Muscle of leg (tissue), 3 donors: ENCODE measurements at regions not wholly inside any gene's neighbourhood (a gene's known extent, or its start where the extent isn't known, plus 50 kb on each side); places are given as distances from the start of the nearest gene placed in this dataset.

Experiments
- DNase-seq: peaks from one replicate; pipeline ENCODE4 v3.0.0; 2013
- H3K27ac ChIP-seq: one replicate; pipeline ENCODE4 v1.5.1; 2013; ENCODE audit warnings: mild to moderate bottlenecking, low read length, control low read depth
- H3K27me3 ChIP-seq: one replicate; pipeline ENCODE4 v1.6.1; 2013; ENCODE audit warnings: low read length; ENCODE audit not compliant: control insufficient read depth, insufficient read depth
- H3K36me3 ChIP-seq: one replicate; pipeline ENCODE4 v1.6.1; 2013; ENCODE audit warnings: low read length; ENCODE audit not compliant: control insufficient read depth, insufficient read depth
- H3K4me1 ChIP-seq: one replicate; pipeline ENCODE4 v1.6.1; 2013; ENCODE audit warnings: low read length; ENCODE audit not compliant: control insufficient read depth, insufficient read depth
- H3K4me3 ChIP-seq: one replicate; pipeline ENCODE4 v1.5.1; 2013; ENCODE audit warnings: low read length, control low read depth
- H3K9me3 ChIP-seq: replicated peaks from 2 replicates; pipeline ENCODE4 v1.6.1; 2013; ENCODE audit warnings: low read depth, low read length; ENCODE audit not compliant: control insufficient read depth
- WGBS: methylation state at CpG from one replicate; pipeline ENCODE4 v1.1.5; 2013; ENCODE audit warnings: missing lambda C conversion rate; ENCODE audit not compliant: insufficient coverage; 5-methylcytosine and 5-hydroxymethylcytosine counted together

DNA sequence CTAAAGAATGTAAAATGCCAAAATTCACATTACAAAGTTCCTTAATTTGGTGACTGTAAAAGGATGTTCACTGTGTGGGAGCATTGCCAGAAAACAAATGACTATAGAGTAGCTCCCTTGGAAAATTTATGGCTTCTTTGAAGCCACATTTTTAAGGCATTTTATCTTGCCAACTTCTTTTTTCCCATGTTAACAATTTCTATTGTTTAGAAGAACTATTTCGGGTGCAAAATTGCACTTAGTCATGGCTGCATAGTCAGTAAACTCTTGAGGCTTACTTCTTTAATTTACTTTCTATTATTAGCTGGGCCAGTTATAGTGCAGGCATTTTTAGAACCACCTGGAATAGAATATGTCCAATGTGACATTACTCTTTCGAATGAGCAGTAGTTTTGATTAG, 515.3 kb downstream of the JRKL start:
- peak; percentile 1 for DNase-seq
- Histone ChIP-seq H3K27me3 (no peaks in the 10 kb centered on the region), H3K4me3 (no peak overlapping the region), H3K27ac (no peak overlapping the region), H3K9me3 (no peaks in the 10 kb centered on the region), H3K4me1 (no peaks in the 10 kb centered on the region), H3K36me3 (no peaks in the 10 kb centered on the region)
- no CpG with 5 or more reads among the region's 2 CpGs for WGBS

DNA sequence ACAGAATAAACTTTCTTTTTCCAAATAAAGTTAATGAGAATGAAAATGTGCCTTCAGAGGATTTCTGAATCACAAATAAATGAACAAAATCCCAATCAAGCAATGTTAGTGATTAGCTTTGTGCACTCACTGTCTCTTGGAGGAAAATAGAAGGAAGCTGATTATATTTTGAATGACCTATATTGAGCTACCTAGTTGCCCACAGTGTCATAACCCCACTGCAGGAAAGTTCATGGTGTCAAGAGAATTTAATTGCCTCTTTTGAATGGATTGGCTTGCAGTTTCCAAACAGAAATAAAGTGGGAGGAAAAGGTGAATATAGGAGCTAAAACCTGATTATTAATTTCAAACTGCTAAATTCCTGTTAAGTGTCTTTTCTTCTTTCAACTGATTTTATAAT, 515.9 kb downstream of the JRKL start:
- no peaks in the 10 kb centered on the region for H3K9me3 ChIP-seq
- DNase-seq = no peak
- no peaks in the 10 kb centered on the region for H3K27me3 ChIP-seq
- no peaks in the 10 kb centered on the region for H3K36me3 ChIP-seq
- no peak overlapping the region for H3K4me3 ChIP-seq
- H3K4me1 ChIP-seq = no peaks in the 10 kb centered on the region
- H3K27ac ChIP-seq = no peak overlapping the region

DNA sequence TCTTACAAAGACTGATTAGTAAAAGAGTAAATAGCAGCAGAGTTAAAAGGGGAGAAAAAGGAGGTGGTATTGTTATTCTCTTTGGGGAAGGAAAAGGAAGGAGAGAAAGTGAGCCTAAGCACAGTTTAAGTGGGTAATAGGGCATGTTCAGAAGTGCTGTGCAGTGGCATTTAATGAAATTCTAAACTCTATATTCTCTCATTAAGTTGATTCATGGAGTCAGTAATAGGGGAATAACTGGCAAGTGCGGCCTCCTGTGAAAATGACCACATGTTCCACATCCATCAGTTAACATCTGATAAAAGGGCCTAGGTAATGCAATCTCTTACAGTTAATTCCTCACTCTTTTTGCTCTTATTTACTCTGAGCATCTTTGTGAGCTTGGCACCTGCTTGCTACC, 516.7 kb downstream of the JRKL start:
- WGBS = no CpG with 5 or more reads among the region's 1 CpG
- H3K27ac ChIP-seq = no peak overlapping the region
- H3K27me3 ChIP-seq = no peaks in the 10 kb centered on the region
- no peak overlapping the region for H3K4me3 ChIP-seq
- DNase-seq = no peak
- H3K9me3 ChIP-seq = no peaks in the 10 kb centered on the region
- H3K4me1 ChIP-seq = no peaks in the 10 kb centered on the region
- H3K36me3 ChIP-seq = no peaks in the 10 kb centered on the region

GRCh38 chr11:96925862-96926261, 536.0 kb downstream of the JRKL start:
- Histone ChIP-seq H3K4me1 (no peaks in the 10 kb centered on the region), H3K27me3 (no peaks in the 10 kb centered on the region), H3K27ac (no peak overlapping the region), H3K9me3 (no peaks in the 10 kb centered on the region), H3K4me3 (no peak overlapping the region), H3K36me3 (no peaks in the 10 kb centered on the region)
- DNase-seq = no peak

DNA sequence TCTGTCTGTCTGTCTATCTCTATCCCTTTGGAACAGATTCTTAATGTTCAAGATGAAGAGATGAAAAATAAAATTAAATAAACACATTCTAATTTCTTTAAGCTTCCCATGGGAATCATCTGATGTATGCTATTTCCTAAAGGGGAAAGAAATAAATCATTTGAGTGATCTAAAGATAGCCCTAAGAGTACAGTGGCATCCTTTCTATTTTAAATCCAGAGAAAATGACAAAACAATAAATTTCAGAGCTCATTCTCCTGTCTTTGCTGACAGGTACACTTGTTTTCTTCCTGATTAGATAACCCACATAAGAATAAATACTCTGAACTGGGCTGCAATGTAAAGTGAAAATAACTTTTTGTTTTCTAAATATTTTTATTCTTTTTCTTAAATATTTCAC, 550.4 kb downstream of the JRKL start:
- no peaks in the 10 kb centered on the region for H3K36me3 ChIP-seq
- DNase-seq = no peak
- H3K4me3 ChIP-seq = no peak overlapping the region
- H3K9me3 ChIP-seq = no peaks in the 10 kb centered on the region
- no peaks in the 10 kb centered on the region for H3K27me3 ChIP-seq
- H3K27ac ChIP-seq = no peak overlapping the region
- H3K4me1 ChIP-seq = no peaks in the 10 kb centered on the region

DNA sequence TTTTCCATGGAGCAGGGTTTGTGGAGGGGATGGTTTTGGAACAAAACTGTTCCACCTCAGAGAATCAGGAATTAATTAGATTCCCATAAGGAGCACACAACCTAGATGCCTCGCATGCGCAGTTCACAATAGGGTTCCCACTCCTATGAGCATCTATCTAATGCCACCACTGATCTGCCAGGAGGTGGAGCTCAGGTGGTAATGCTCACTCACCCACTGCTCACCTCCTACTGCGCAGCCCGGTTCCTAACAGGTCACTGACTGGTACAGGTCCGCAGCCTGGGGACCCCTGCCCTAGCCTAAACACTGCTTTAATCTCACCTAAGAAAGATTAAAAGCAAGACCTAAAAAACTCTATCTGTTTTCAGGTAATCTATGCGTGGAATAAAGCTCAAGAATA, 553.0 kb downstream of the JRKL start:
- Histone ChIP-seq H3K27me3 (no peaks in the 10 kb centered on the region), H3K9me3 (no peaks in the 10 kb centered on the region), H3K4me1 (no peaks in the 10 kb centered on the region), H3K4me3 (no peak overlapping the region), H3K27ac (no peak overlapping the region), H3K36me3 (no peaks in the 10 kb centered on the region)
- DNase-seq = no peak
- WGBS = 70% methylated on average over 4 of the region's 6 CpGs

- H3K4me3 ChIP-seq = no peak overlapping the region
- no peaks in the 10 kb centered on the region for H3K27me3 ChIP-seq
- WGBS = no CpG with 5 or more reads among the region's 1 CpG
- H3K36me3 ChIP-seq = no peaks in the 10 kb centered on the region
- no peaks in the 10 kb centered on the region for H3K4me1 ChIP-seq
- no peaks in the 10 kb centered on the region for H3K9me3 ChIP-seq
- H3K27ac ChIP-seq = no peak overlapping the region
- DNase-seq = no peak
These were observed 554.2 kb downstream of the JRKL start for GRCh38 chr11:96943970-96944369.

DNA sequence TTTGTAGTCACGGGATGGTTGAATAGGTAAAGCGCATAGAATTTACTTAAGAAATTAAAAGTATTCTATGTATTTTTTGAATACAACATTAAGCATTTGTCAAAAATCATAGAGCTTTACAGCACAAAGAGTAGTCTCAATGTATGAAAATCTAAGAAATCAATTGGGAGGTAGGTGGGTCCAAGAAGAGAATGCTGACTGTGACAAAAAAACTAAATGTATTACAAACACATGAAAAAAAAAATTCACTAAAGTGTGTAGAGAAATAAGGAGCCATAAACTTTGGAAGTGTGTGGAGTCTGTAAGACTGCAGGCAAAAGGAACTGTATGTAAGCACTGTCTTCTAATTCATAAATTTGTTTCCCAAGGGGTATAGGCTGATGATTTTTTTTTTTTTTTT, 558.3 kb downstream of the JRKL start:
- WGBS = no CpG with 5 or more reads among the region's 2 CpGs
- no peak overlapping the region for H3K4me3 ChIP-seq
- no peak overlapping the region for H3K27ac ChIP-seq
- H3K4me1 ChIP-seq = no peaks in the 10 kb centered on the region
- no peaks in the 10 kb centered on the region for H3K27me3 ChIP-seq
- no peak for DNase-seq
- H3K36me3 ChIP-seq = no peaks in the 10 kb centered on the region
- no peaks in the 10 kb centered on the region for H3K9me3 ChIP-seq

DNA sequence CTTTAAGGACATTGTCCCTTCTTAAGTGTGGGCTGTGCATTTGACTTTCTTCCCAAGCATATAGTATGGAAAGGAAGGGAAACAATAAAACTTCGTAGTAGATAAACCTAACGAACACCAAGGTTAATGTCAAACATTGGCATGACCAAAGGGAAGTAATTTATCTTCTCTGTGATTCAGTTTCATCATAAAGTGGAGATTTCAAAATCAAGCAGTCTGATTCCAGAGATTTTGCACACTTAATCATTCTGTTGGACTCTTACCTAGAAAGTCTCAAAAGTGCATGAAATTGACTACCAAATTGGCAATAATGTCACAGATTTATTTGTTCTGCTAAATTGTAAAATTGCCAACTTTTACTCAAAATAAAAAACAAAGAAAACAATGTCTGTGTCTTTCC, 559.7 kb downstream of the JRKL start:
- Histone ChIP-seq H3K27ac (no peak overlapping the region), H3K36me3 (no peaks in the 10 kb centered on the region), H3K27me3 (no peaks in the 10 kb centered on the region), H3K9me3 (no peaks in the 10 kb centered on the region), H3K4me3 (no peak overlapping the region), H3K4me1 (no peaks in the 10 kb centered on the region)
- peak; percentile 3 for DNase-seq
- WGBS = no CpG with 5 or more reads among the region's 2 CpGs

GRCh38 chr11:96954587-96955242, 564.9 kb downstream of the JRKL start:
- 75% methylated on average over 1 of the region's 4 CpGs for WGBS
- no peaks in the 10 kb centered on the region for H3K27me3 ChIP-seq
- H3K27ac ChIP-seq = no peak overlapping the region
- no peaks in the 10 kb centered on the region for H3K36me3 ChIP-seq
- no peak for DNase-seq
- H3K9me3 ChIP-seq = no peaks in the 10 kb centered on the region
- no peak overlapping the region for H3K4me3 ChIP-seq
- no peaks in the 10 kb centered on the region for H3K4me1 ChIP-seq

DNA sequence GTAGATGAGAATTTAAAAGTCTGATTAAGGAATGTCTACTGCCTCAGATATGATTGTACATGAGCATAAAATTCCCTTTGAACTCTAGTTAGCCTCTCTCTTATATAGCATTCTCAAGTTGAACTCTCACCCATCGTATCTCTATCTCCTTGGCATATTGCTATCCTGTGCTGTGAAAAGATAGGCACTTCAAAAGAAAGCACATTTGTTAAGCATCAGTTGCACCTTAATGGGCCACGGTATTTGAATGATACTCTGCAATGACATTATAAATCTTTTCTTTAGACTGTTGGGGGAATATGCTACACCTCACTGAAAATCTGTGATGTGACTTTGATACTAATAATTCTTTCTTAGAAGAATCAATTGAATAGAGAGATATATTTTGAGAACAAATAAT, 570.7 kb downstream of the JRKL start:
- H3K4me3 ChIP-seq = no peak overlapping the region
- no peaks in the 10 kb centered on the region for H3K9me3 ChIP-seq
- H3K27me3 ChIP-seq = no peaks in the 10 kb centered on the region
- no peaks in the 10 kb centered on the region for H3K36me3 ChIP-seq
- no peak for DNase-seq
- H3K27ac ChIP-seq = no peak overlapping the region
- WGBS = no CpG with 5 or more reads among the region's 2 CpGs
- H3K4me1 ChIP-seq = no peaks in the 10 kb centered on the region
